ENCODE measurements at regions not wholly inside any gene's neighbourhood (a gene's known extent, or its start where the extent isn't known, plus 50 kb on each side); places are given as distances from the start of the nearest gene placed in this dataset.
"Not testable (repeated sequence)": the region's sequence is repeated elsewhere in the genome, so short reads cannot be mapped to it uniquely, and the experiment has no call there.

GRCh38 chr2:87683961-87684360 lies 63.9 kb upstream of the PLGLB2 start:
- not testable (repeated sequence) for TF ChIP-seq EZH2 (optimal IDR thresholded peaks at IDR 0.05; ENCODE audit: low read depth, low read length); CTCF (IDR thresholded peaks at IDR 0.05; ENCODE audit: low read length)

Measured in MM.1S (cell line).